ENCODE measurements at regions not wholly inside any gene's neighbourhood (a gene's known extent, or its start where the extent isn't known, plus 50 kb on each side); places are given as distances from the start of the nearest gene placed in this dataset.
A peak's percentile ranks its signal among the peaks of the same experiment; 100 is the strongest.
"Not testable (repeated sequence)": the region's sequence is repeated elsewhere in the genome, so short reads cannot be mapped to it uniquely, and the experiment has no call there.

- DNase-seq (ENCODE audit: low spot score in 2 of 2) (no peak), ATAC-seq (no peak)
- H3K27ac Mint-ChIP-seq, result no peak overlapping the region
- H3K36me3 Mint-ChIP-seq, result no peaks in the 10 kb centered on the region
- H3K9me3 Mint-ChIP-seq, result peaks cover 13% of the 10 kb centered on the region in 2 donors
Measured at GRCh38 chr12:33581613-33582122, 142.0 kb upstream of the SYT10 start.

GRCh38 chr12:33586576-33586975 is 147.0 kb upstream of the SYT10 start:
- no peaks in the 10 kb centered on the region for H3K9me3 Mint-ChIP-seq
- ATAC-seq, result no peak
- no peak for DNase-seq (ENCODE audit: low spot score in 2 of 2)
- no peaks in the 10 kb centered on the region for H3K36me3 Mint-ChIP-seq
- no peak overlapping the region for H3K27ac Mint-ChIP-seq

- Mint-ChIP-seq H3K36me3 (no peaks in the 10 kb centered on the region), H3K9me3 (no peaks in the 10 kb centered on the region), H3K27ac (no peak overlapping the region)
- no peak for DNase-seq (ENCODE audit: low spot score in 2 of 2)
- ATAC-seq, result no peak
Measured at GRCh38 chr12:33587354-33587753, 147.7 kb upstream of the SYT10 start.

- DNase-seq (ENCODE audit: low spot score in 2 of 2), result no peak
- Mint-ChIP-seq H3K27ac (no peak overlapping the region), H3K9me3 (no peaks in the 10 kb centered on the region), H3K36me3 (no peaks in the 10 kb centered on the region)
- no peak for ATAC-seq
Measured at GRCh38 chr12:33587784-33588712, 148.4 kb upstream of the SYT10 start.

DNA sequence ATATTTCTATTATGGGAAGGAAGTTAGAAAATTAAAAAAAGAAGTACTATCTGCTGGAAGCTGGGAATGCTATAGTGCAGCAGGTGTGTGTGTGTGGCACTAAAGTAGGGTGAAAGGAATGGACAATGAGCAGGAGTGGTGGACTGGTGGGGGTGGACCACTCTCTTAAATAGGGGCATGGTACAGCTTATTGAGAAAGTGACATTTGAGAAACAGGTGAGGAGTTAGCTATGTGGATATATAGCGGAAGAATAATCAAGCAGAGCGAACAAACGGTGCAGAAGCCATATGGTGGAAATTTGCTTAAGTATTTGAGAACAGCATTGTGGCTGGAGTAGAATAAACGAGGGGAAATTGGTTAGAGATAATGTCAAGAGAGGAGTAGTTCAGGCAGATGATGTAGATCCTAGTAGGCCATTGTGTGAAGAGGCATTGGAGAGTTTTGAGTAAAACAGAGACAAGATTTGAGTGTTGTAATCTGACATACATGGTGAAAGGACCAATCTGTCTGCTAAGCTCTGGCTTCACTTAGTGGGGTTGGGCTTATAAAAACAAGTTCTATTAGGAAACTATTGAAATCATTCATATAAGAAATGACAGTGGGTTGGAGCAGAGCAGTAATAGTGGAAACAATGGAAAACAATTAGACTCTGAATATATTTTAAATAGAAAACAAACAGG is 149.2 kb upstream of the SYT10 start:
- no peak for ATAC-seq
- no peaks in the 10 kb centered on the region for H3K9me3 Mint-ChIP-seq

GRCh38 chr12:33589576-33590114 is 150.0 kb upstream of the SYT10 start:
- Mint-ChIP-seq H3K9me3 (no peaks in the 10 kb centered on the region), H3K27ac (no peak overlapping the region), H3K36me3 (no peaks in the 10 kb centered on the region)
- no peak for ATAC-seq
- no peak for DNase-seq (ENCODE audit: low spot score in 2 of 2)

More for the DNA sequence above, 149.2 kb upstream of the SYT10 start:
- H3K27ac Mint-ChIP-seq, result no peak overlapping the region
- no peak for DNase-seq (ENCODE audit: low spot score in 2 of 2)
- H3K36me3 Mint-ChIP-seq, result no peaks in the 10 kb centered on the region

- ATAC-seq (no peak), DNase-seq (ENCODE audit: low spot score in 2 of 2) (no peak)
- Mint-ChIP-seq H3K36me3 (no peaks in the 10 kb centered on the region), H3K9me3 (no peaks in the 10 kb centered on the region), H3K27ac (no peak overlapping the region)
Measured at GRCh38 chr12:33593753-33594152, 154.1 kb upstream of the SYT10 start.

DNA sequence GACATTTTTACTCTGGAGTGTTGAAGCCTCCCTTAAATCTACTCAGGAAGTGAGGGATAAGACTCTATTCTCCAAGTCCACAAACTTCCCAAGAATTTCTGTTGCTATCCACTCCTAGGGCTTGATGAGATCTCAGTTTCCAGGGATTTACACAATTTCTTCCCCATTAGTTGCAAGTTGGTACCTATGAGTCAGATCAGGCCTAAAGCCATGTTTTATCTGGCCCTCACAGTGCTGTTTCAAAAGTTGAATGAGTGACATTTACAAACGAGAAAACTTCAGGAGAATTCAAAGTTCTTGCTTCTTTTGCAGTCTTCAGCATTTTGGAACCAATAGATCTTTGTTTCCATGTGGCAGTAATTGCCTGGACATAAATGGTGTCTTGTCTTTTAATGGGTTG is 156.4 kb upstream of the SYT10 start:
- Mint-ChIP-seq H3K27ac (no peak overlapping the region), H3K36me3 (no peaks in the 10 kb centered on the region), H3K9me3 (no peaks in the 10 kb centered on the region)
- DNase-seq (ENCODE audit: low spot score in 2 of 2) (no peak), ATAC-seq (no peak)

DNA sequence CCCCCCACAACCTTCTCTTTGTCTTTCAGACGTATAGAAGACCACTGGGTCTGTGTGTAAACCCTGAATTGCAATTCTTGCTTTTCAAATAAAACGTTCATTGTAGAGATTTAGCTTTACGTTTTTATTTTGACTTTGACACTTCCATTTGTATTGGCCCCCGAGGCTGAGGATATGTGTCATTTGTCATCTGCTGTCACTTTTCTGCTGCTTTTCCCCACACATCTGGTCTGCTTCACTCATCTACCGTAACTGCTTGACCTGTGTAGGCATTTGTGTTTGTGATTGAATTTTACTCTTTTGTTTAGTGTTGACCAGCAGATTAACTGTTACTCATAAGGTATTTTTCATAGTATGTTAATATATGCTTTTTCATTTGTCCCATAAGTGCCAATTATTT is 157.2 kb upstream of the SYT10 start:
- ATAC-seq (no peak), DNase-seq (ENCODE audit: low spot score in 2 of 2) (no peak)
- H3K36me3 Mint-ChIP-seq, result no peaks in the 10 kb centered on the region
- peaks cover 0 to 3% of the 10 kb centered on the region in 2 donors for H3K9me3 Mint-ChIP-seq
- H3K27ac Mint-ChIP-seq, result no peak overlapping the region

- no peak overlapping the region for H3K27ac Mint-ChIP-seq
- DNase-seq (ENCODE audit: low spot score in 2 of 2) (no peak), ATAC-seq (no peak)
- no peaks in the 10 kb centered on the region for H3K36me3 Mint-ChIP-seq
- H3K9me3 Mint-ChIP-seq, result peaks cover 0 to 3% of the 10 kb centered on the region in 2 donors
Measured at GRCh38 chr12:33602515-33602914, 162.9 kb upstream of the SYT10 start.

DNA sequence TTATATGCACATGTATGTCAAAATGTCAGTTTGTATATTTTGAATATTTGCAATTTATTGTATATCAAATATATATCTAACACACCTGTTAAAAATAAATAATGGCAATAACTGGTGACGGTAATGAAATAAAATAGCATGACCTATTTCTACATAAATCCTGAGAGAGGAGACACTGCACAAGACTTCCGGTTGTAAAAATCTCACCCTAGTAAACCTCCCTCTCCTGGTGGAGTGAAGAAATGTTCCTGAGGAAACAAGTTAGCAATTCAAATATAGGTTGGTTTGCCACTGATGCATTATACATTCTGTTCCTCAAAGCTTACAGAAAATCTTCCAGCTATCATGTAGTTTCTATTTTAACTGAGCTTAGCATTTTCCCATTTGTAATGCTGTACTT is 166.1 kb upstream of the SYT10 start:
- H3K27ac Mint-ChIP-seq, result no peak overlapping the region
- no peak for ATAC-seq

DNA sequence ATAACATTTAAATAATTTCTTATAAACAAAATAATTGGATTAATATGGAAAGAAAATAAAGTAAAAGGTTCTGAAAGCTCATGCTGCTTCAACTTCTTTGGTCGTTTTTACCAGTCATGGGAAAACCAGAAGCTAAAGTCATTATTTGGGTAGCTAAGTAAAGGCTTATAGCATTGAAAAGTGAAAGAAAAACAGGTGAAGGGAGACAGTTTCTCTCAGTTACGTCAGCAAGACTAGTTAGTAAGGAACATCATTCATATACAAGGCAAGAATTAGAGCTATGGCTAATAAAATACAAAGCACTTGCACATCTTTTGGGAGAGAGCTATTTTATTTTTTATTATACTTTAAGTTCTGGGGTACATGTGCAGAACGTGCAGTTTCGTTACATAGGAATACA is 170.3 kb upstream of the SYT10 start:
- Mint-ChIP-seq H3K36me3 (no peaks in the 10 kb centered on the region), H3K27ac (no peak overlapping the region), H3K9me3 (peaks cover 8 to 10% of the 10 kb centered on the region in 2 donors)
- ATAC-seq, result no peak
- DNase-seq (ENCODE audit: low spot score in 2 of 2), result no peak

More for the DNA sequence above, 166.1 kb upstream of the SYT10 start:
- no peak for DNase-seq (ENCODE audit: low spot score in 2 of 2)
- H3K9me3 Mint-ChIP-seq, result peaks cover 5% of the 10 kb centered on the region in 2 donors
- no peaks in the 10 kb centered on the region for H3K36me3 Mint-ChIP-seq

DNA sequence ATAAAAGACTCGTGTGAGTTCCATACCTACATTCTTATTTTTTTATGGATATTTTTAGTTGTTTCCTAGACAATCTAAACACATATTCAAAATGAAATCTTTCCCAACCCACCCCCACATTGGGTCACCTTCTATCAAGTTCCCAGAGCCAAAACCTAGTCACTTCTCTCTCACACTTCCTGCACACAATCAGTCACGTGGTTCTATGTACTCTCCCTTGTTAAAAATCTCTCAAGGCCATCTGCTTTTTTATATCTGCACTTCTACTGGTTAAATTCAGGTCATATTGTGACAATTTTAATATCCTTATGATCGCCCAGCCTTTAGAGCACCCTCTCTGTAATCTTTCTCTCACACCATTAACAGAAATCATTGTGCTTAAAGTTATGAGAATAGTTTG is 175.0 kb upstream of the SYT10 start:
- Mint-ChIP-seq H3K27ac (no peak overlapping the region), H3K36me3 (peaks cover 8 to 11% of the 10 kb centered on the region in 2 donors), H3K9me3 (peaks cover 24% of the 10 kb centered on the region in 2 donors)
- no peak for DNase-seq (ENCODE audit: low spot score in 2 of 2)
- ATAC-seq, result no peak

- ATAC-seq (no peak), DNase-seq (ENCODE audit: low spot score in 2 of 2) (no peak)
- peaks cover 8 to 11% of the 10 kb centered on the region in 2 donors for H3K36me3 Mint-ChIP-seq
- H3K9me3 Mint-ChIP-seq, result peaks cover 29 to 31% of the 10 kb centered on the region in 2 donors
- no peak overlapping the region for H3K27ac Mint-ChIP-seq
Measured at GRCh38 chr12:33617218-33617617, 177.6 kb upstream of the SYT10 start.

DNA sequence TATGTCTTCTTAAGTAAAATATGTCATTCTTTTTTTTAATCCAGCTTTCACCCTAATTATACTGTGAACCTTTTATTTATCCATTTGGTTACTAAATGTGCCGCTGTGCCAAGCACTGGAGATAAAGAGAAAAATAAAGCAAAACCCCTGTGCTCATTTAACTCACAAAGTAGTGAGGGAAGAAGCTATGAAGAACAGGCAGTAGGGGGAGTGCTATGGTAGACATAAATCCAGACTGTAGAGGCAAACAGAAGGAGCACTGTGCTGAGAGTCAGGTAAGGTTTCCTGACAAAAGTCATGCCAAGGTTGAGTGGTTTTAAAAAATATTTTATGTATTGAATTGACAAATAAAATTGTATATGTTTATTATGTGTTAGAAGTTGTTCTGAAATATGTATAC is 188.5 kb upstream of the SYT10 start:
- H3K36me3 Mint-ChIP-seq, result no peaks in the 10 kb centered on the region
- no peak for ATAC-seq
- no peak overlapping the region for H3K27ac Mint-ChIP-seq
- DNase-seq (ENCODE audit: low spot score in 2 of 2), result no peak
- H3K9me3 Mint-ChIP-seq, result peaks cover 5 to 7% of the 10 kb centered on the region in 2 donors

DNA sequence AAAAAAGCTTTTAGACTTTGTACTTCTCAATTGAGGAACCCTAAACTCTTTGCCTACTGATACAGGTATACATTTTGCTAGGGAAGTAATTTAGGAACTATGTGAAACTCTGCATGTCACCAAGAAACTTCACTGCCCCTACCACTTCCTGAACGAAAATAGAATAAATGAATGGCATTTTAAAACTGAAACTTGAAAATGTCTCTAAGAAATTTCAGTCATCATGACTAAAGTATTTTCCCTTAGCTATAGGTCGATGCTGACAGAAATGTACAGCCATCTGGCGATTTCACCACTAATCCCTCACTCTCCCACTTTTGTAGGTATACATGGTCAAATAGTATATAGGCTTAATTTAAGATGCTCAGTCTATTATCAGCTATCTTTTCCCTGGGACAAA is 194.9 kb upstream of the SYT10 start:
- no peaks in the 10 kb centered on the region for H3K36me3 Mint-ChIP-seq
- peak in 1 of 2 donors; percentile 16 for ATAC-seq
- H3K9me3 Mint-ChIP-seq, result peaks cover 5 to 10% of the 10 kb centered on the region in 2 donors
- no peak overlapping the region for H3K27ac Mint-ChIP-seq
- DNase-seq (ENCODE audit: low spot score in 2 of 2), result no peak

- not testable (repeated sequence) for H3K27ac Mint-ChIP-seq; H3K36me3 Mint-ChIP-seq; DNase-seq (ENCODE audit: low spot score in 2 of 2); ATAC-seq
- H3K9me3 Mint-ChIP-seq, result peaks cover 5 to 10% of the 10 kb centered on the region in 2 donors
Measured at GRCh38 chr12:33636930-33637329, 197.3 kb upstream of the SYT10 start.

All from activated naive CD4-positive, alpha-beta T cell treated with anti-CD3 and anti-CD28 coated beads, Interleukin-2, amount 50 U/mL, for 72 hours (primary cell).